GM19455 (cell line): ENCODE measurements at regions not wholly inside any gene's neighbourhood (a gene's known extent, or its start where the extent isn't known, plus 50 kb on each side); places are given as distances from the start of the nearest gene placed in this dataset.

Experiments used
- ATAC-seq: cut with Tn5 transposase; IDR thresholded peaks from one replicate; pipeline ENCODE4 v1.9.1; 2021; ENCODE audit not compliant: unreplicated experiment

DNA sequence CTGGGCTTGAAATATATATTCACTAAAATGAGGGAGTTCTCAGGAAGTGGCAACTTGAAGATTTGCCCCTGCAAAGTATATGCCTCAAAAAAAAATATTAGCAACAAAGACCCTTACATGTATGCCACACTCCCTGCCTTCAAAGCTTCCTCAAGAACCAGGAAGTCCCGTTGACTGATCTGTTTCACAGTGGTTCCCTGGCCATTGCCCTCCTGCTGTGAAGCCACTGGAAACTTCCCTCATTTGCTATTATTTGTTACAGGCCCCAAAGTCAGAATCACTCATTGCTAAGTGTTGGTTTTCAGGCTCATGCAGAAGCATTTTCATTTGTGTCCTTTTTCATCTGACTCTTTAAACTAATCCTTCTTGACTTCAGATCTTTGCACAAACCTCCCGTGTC is 421.5 kb downstream of the ZNF521 start:
- no peak for ATAC-seq

DNA sequence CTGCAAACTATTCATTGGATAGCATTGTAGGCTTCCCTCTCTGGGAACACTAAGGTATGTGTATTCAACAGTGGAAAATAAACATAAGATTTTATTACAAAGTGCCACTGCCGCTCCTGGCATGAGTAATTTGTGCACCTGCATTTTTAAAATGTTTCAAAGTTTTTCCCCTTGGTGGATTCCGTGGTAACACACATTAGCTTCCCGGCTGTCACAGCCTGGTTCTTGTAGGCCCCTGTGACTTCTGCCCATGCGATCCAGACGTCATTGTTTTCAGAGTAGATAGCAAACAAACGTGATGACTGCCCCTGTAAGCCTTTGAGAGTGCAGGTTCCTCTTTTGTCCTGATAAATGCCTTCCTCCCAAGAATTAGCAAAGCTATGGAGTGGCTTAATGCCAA is 421.0 kb downstream of the ZNF521 start:
- ATAC-seq, result no peak

DNA sequence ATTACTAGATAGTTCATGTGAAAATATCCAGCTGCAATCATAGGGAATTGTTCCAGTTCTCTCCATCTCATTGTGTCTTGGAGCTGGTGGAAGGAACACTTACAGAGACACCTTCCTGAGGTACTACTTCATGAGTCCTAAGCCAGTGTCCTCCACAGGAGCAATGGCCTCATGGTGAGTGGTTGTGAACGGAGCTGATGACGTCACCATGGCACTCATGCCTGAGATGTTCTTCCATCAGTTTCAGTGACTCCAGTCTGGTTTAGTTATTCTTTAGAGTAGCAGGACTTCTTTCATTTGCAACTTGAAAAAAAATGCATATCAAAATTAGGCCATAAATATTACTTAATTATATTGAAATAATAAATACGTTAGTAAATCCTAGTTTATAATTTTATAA is 418.6 kb downstream of the ZNF521 start:
- no peak for ATAC-seq

DNA sequence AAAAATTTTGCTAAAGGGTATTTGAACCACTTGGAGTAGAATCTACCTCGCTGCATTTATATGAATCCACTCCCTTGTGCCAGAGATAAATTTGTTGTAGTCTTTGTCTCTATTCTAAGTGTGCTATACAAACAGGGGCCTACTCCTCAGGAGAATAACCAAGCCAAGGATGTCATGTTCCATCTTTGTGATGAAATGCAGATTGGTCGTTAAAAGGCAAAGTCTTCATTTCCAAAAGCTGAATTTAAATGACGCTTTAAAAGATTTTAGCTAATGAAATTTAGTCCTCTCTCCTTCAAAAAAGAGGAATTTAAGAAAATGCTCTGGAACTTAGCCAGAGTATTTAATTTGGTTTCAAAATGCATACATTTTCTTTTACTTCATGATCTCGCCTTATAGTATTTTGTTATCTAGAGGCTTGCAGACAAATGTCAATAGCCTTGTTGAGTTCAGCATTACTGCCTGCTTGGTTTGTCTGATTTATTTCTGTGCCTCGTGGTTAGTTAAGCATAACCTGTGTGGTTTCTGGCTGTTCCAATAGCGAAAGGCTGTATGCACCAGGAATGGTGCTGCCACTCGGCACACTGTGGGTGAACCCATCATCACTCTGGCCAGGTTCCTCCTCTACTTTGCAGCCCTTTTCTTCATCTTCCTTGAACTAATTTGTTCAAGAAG is 417.6 kb downstream of the ZNF521 start:
- ATAC-seq, result no peak

DNA sequence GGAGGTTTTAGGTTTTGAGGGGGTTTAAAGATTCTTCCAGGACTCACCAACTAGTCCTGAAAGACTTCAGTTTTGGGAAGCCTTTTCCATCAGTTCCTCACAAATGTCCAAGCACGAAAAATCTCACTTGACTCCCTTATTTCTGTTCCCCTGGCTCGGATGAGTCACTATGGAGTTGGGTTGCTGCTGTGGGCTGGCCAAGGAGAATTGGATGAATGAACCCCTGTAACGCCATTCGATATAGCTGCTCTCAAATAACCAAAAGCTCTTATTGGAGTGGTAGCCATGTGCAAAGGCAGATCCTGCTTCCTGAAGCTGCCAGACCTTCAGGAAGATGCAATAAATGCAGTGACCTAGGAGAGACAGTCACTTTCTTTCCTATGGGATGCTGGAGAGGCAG is 417.0 kb downstream of the ZNF521 start:
- ATAC-seq, result no peak

DNA sequence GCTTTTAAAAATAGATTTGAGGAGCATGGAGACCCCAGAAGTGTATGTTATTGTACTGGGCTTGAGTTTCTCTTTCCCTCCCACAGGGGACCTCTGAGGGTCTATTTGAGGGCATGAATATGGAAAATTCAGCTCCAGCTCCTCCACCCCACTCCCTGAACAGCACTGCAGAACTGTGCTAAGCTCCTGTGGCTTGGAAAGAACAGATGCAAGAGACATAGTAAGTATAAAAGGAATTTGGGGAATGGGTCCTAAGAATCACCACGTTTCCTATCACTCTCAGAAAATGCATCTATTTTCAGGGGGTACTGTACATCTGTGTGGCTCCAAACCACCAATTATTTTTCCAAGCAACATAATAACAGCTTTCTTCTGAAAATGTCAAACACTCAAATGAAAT is 416.1 kb downstream of the ZNF521 start:
- ATAC-seq, result no peak

DNA sequence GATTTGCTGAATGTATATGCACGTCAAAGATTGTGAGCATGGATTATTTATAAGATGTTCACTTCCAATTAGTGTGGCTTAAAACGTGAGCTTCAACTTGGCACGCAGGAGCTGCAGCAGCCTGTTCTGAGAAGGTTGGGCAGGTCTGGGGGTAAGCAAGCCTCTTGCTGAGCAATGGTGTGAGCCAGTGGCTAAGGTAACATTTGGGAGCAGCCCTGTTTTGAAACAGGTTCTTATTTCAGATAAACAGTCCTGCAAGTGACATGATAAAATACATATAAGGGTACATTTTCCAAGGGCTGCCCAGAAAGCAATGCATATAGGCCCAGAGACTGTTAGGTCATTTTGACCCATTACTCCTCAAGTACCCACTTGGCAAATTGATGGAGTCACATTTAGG is 415.3 kb downstream of the ZNF521 start:
- no peak for ATAC-seq

DNA sequence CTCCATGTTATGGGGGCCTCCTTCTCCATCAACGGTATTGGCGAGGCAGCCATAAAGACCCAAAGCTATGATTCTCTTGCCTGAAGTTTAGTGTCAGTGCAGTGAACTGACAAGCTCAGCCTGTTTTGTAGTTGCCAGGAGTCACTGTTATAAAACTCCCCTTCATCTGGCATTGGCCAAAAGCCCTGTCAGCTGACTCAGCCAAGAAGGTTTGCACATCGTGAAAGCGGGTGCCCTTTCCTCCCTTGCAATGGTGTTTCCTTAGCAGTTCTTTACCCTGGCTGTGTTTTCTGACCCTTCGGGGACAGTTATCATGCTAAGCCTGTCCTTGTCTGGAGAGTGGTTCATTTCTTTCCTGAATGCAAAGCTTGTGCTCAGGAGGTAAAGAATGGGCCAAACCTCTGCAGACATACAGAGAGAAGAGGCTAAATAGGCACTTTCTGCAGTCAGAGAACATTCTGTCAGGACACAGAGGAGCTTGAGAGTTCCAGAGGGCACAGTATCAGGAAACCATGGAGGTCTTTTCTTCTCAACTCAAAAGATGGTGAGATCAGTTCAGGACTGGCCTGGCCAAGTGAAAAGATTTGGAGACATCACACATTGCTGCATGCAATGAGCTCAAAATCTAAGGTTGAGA is 414.2 kb downstream of the ZNF521 start:
- ATAC-seq, result no peak

DNA sequence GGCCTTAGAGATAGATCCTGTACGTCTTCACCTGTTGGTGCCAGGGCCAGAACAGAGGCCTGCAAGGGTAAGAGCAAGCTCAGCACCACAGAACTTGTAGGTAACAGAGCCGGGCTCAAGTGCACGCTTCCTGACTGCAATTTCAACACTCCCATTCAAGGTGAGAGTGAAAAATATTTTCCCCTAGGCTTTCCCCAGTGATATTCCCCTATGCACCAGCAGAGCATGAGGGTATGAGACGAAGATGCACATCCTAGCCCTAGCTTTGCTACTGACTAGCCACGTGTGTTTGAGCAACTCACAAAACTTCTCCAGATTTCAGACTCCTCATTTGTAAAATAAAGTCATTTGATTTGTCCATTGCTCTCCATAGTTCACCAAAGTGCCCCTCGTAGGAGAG is 411.6 kb downstream of the ZNF521 start:
- ATAC-seq, result no peak

DNA sequence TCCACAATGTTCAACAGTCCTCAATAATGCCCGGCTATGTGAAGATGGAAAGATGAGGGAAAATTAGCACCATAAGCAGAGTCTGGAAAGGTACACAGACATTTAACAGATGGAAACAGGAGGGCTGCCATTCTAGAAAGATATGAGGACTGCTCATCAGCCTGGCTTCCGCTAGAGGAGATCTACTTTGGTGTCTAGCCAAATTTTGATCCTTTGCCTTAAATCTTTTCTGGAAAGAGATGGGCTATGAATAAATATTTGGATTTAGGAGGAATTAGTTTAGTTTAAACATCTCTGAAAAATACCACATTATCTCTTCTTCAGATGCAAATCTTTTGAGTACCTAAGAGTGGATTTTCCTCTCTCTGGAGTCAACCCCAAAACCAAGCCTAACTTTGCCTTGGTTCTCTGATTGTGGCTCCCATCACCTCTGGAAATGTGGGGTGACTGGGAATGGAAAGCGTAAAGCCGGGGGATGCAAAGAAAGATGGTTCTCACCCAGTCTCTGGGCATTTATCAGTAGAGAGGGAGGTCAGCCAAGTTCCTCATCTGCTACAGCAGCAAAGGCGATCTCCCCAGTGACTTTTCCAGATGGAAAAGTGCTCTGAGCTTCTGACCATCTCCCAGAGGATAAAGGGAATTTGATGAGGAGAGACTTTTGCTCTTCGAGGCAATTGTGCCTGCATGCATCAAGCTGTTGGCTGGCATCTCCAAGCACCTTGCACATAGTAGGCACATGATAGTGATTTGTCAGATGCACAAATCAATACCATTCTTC is 410.6 kb downstream of the ZNF521 start:
- no peak for ATAC-seq

DNA sequence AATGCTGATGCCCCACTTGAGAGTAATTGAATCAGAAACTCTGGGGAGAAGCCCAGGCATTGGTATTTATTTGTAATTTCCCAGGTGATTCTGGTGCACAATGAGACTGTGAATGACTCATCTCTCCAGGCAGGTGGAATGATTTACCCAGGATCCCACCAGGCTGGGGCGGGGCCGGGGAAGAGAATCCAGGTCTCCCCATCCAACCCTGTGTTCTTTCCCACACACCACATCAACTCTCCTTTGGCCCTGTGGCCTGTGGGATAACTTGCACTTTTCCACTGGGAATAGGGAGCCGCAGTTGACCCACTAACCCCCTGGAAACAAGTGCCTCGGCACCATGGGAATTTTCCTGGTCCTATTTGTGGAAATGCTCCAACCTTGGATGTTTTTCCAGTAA is 409.8 kb downstream of the ZNF521 start:
- ATAC-seq, result no peak

DNA sequence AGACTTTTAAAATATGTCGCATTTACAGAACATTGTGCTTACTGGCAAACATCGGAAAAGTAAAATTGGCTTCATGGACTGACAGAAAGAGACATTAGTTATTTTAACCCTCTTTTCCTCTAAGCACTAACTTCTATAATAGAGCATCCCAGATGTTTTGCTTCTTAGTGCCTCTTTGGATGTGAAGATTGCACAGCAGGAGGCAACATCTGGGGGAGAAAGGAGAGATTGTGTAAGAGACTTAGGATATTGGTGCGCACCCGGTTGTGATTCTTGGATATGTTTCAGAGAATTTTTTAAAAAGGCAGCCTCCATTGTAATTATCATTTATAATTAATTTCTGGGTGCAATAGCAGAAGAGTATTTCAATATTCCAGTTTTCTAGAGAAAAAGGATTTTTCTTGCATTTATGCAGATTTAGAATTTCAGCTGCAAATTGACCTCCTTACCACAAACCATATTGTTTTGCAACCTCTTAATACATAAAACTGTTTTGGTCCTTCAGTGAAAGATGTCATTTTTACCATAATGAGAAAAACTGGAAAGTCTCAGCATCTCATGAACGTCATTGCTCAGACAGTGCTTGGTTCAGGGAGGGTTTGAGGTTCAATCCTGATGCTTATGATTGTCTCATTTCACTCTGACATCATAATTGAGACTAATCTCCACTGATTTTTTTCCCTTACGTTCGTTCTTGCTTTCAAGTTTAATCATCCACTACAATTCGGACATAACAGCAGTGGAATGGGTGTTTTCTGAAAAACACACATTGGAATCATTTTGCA is 404.3 kb downstream of the ZNF521 start:
- no peak for ATAC-seq

DNA sequence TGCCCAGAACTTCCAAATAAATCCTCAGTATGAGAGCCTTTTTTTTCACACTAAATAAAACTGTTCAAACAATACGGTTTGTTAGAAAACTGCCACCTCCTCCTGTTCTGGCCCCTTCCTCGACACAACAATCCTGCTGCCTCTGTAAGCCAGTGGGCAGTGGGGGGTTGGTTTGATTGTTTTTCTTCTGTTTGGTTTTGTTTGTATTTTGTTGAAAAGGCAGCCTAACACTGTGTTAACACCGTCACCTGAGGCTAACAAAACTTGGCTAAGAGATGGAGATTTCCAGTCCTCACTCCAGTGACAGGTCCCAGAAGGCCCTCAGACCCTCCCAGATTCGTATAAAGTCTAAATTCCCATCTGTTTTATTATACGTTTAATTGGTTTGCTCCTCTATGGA is 402.1 kb downstream of the ZNF521 start:
- no peak for ATAC-seq

DNA sequence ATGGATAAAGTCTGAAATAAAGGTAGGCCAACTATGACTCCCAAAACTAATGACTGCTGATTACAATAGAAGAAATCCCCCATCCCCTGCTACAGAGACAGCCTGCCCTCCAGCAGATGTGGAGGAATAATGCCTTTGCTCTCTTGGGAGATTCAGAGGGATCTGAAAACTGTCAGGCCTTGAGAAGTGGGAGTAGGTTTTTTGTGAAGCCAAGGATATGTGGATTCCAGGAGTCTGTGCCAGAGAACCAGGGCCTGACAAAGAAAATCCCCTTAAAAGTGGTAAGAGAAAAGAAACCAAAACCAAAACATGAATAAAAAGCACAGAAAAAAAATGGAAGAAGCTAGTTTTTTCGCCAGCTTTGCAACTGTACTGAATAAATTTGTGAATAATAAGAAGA is 397.6 kb downstream of the ZNF521 start:
- ATAC-seq, result no peak

DNA sequence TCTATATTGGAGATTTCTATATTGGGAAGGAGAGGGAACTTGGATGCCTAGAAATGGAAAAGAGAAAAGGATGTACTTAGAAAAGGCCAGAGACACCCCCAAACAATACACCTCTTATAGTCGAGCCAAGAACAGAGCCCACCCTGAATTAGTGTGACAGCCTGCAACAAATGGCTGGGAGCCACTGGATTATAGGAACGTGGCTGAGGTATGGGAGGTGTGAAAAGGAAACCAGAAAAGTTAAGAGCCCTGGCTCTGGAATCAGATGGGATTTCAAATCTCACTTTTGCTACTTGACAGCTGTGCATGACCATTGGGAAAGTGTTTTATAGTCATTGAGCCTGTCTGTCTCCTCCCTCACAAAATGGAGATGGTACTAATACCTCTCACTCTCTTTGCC is 394.0 kb downstream of the ZNF521 start:
- no peak for ATAC-seq

DNA sequence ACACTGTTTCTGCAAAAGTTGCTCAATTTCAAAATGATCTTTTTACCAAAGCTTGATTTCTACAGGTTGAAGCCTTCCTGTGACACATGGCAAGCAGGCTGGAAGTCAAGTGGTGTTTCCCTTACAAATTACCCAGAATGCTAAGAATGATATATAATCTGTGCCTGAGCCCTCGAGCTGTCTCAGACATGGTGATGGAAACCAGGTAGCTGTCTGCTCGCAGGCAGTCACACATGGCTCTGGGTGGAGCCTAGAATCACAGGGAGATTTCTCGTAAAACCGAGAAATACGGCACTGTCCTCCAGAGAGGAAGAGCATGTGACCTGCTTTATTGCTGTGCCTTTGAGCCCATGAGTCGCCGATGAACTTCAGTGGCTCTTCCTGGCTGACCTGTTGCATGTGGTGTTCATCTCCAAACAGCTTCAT is 392.9 kb downstream of the ZNF521 start:
- no peak for ATAC-seq

DNA sequence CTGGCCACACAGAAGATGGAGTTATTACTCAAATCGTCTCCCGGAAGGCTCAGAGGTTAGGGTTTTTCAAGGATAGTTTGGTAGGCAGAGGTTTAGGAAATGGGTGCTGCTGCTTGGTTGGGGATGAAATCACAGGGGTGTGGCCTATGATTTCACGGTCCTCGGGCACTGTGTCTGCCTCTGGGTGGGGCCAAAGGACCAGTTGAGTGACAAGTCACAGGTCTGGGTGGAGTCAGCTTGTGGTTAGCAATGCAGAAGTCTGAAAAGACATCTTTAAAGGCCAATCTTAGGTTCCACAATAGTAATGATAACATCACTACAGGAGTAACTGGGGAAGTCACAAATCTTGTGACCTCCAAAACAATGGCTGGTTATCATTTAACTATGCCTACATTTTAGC is 387.8 kb downstream of the ZNF521 start:
- no peak for ATAC-seq

DNA sequence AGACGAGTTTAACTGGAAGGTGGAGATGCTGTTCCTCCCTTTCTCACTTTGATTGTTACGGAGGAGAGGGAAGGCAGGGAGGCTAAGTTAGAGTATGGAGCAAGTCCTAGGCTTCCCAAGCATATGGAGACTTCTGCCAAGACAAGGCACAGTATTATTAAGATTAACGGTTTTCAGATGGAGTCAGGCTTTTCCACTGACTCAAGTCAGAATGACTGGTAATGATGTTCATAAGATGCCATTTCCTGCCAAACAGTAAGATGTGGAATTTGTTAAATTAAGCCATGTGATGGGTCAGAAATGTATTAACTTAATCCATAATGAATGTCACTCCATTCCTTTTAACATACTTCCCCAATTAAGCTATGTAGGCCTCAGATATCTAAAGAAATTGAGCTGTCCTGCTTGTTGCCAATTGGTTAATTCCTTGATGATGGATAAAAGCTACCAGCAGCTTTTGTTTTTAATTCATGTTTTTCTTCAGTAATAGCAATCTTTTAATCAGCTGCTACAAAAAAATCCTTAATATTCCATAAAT is 383.7 kb downstream of the ZNF521 start:
- ATAC-seq, result no peak

DNA sequence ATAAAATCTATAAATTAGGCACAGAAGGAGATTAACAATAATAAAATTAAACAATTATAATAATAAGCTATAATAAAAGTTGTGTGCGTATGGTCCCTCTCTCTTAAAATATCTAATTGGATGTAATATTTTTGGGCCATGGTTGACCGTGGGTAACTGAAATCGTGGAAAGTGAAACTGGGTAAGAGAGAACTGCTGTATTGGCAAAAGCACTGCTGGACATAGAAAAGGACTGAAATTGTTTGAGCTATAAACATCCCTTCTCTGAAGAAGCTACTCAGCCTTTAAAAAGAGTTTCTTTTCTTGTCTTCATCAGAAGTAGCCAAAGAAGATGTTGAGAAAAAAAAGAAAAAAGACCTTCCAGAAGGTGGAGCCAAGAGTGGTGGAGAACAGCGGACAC is 379.4 kb downstream of the ZNF521 start:
- ATAC-seq, result no peak

DNA sequence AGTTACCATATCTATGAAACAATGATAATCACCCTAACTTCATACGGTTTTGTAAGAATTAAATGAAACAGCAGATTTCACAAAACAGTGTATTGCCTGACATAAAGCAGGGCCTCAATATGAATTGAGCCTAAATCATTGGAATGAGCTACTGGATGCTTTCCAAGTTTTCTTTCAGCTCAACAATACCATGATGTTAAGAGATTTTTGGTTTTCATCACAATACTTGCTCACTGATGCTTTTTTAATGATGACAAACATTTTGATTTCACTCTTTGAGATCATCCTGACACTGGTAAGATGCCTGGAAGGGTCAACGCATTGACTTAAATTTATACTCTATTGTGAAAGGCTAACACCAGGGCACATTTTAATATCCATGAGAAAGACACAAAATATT is 377.5 kb downstream of the ZNF521 start:
- ATAC-seq, result no peak
